Adrenal gland (tissue), 5 donors: ENCODE measurements at regions not wholly inside any gene's neighbourhood (a gene's known extent, or its start where the extent isn't known, plus 50 kb on each side); places are given as distances from the start of the nearest gene placed in this dataset.

ENCODE experiments used
- CTCF ChIP-seq, 6 experiments: fragments of 450-650 bp in 4 of 6; fragments of 200-600 bp in 2 of 6; sonication (generic) in 1 of 6; IDR thresholded peaks; 1 replicate in 5 of 6; 2 replicates in 1 of 6; pipeline versions ENCODE4 v1.5.1 to v1.8.0; 2016 to 2021; ENCODE audit warnings: antibody characterized with exemption in 6 of 6, mild to moderate bottlenecking in 2 of 6, moderate library complexity in 1 of 6
- POLR2A ChIP-seq, 2 donors: fragments of 450-650 bp; IDR thresholded peaks; one replicate each; pipeline ENCODE4 v1.6.1; 2017; ENCODE audit warnings: antibody characterized with exemption in 2 of 2, mild to moderate bottlenecking in 2 of 2, moderate library complexity in 1 of 2
- donor health status: DM: no; HTN: no; CAD: no.

GRCh38 chr5:84438456-84438855, 53.8 kb upstream of the EDIL3 start:
- TF ChIP-seq CTCF (IDR thresholded peaks at IDR 0.05) (no peak), POLR2A (IDR thresholded peaks at IDR 0.05) (no peak)
